ENCODE measurements at regions not wholly inside any gene's neighbourhood (a gene's known extent, or its start where the extent isn't known, plus 50 kb on each side); places are given as distances from the start of the nearest gene placed in this dataset.

DNA sequence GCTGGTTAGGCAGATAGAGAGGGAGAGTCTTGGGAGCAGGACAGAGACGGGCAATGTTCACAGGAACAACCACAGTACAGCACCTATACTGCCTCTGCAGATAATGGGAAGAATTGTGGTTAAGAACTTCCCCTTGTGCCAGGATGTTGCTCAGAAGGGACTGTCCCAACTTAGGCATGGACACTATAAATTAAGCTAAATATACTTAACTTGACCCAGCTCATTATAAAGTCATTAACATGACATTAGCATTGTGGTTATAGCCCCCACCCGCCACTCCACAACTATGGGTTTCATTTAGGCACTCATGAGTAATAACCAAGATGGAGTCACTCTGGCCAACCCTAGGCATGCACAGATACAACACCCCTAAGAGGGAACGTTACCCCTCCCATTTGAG, 310.9 kb upstream of the NRG3 start:
- TF ChIP-seq CTCF (IDR thresholded peaks at IDR 0.05) (no peak), POLR2A (IDR thresholded peaks at IDR 0.05) (no peak)
